Vagina (tissue), 2 donors: ENCODE measurements at regions not wholly inside any gene's neighbourhood (a gene's known extent, or its start where the extent isn't known, plus 50 kb on each side); places are given as distances from the start of the nearest gene placed in this dataset.

Experiments
- POLR2A ChIP-seq, 2 donors: fragments of 450-650 bp; IDR thresholded peaks; one replicate each; pipeline ENCODE4 v1.6.1; 2017; ENCODE audit warnings: antibody characterized with exemption in 2 of 2, mild to moderate bottlenecking in 2 of 2, moderate library complexity in 2 of 2
- POLR2AphosphoS5 ChIP-seq, 2 donors: sonication (generic); formaldehyde crosslinking; IDR thresholded peaks; one replicate each; pipeline ENCODE4 v1.9.0; 2017; ENCODE audit warnings: antibody characterized with exemption in 2 of 2, mild to moderate bottlenecking in 2 of 2, low read depth in 1 of 2; ENCODE audit not compliant: insufficient read depth in 1 of 2
- TF ChIP-seq, protein P1 (sequence below), 3 experiments: fragments of 450-650 bp in 2 of 3; fragments of 200-600 bp in 1 of 3; sonication (generic) in 1 of 3; IDR thresholded peaks; one replicate each; pipeline ENCODE4 v1.5.1; 2017 to 2019; ENCODE audit warnings: antibody characterized with exemption in 3 of 3, mild to moderate bottlenecking in 2 of 3, moderate library complexity in 2 of 3

DNA sequence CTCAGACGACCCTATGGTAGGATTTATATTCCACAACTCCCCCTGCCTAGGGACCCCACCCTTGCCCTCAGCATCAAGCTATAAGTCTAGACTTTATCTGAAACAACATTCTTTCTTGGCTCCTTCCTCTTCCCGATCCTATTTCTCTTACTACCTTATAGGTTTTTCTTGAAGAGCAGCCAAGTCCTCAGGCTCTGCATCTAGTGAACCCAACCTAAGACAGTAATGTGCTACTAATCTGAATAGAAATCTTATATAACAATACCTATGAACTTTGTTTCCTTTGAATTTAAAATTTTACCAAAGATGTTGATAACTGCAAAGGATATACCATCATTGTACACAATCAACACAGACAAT lies 96.7 kb upstream of the BMP4 start:
- TF ChIP-seq, protein P1, sequence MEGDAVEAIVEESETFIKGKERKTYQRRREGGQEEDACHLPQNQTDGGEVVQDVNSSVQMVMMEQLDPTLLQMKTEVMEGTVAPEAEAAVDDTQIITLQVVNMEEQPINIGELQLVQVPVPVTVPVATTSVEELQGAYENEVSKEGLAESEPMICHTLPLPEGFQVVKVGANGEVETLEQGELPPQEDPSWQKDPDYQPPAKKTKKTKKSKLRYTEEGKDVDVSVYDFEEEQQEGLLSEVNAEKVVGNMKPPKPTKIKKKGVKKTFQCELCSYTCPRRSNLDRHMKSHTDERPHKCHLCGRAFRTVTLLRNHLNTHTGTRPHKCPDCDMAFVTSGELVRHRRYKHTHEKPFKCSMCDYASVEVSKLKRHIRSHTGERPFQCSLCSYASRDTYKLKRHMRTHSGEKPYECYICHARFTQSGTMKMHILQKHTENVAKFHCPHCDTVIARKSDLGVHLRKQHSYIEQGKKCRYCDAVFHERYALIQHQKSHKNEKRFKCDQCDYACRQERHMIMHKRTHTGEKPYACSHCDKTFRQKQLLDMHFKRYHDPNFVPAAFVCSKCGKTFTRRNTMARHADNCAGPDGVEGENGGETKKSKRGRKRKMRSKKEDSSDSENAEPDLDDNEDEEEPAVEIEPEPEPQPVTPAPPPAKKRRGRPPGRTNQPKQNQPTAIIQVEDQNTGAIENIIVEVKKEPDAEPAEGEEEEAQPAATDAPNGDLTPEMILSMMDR (IDR thresholded peaks at IDR 0.05), result no peak
- TF ChIP-seq POLR2AphosphoS5 (IDR thresholded peaks at IDR 0.05; ENCODE audit: insufficient read depth in 1 of 2, low read depth in 1 of 2) (no peak), POLR2A (IDR thresholded peaks at IDR 0.05) (no peak)
